Keratinocyte (primary cell): ENCODE measurements at regions not wholly inside any gene's neighbourhood (a gene's known extent, or its start where the extent isn't known, plus 50 kb on each side); places are given as distances from the start of the nearest gene placed in this dataset.

ENCODE experiments used
- CTCF ChIP-seq, 3 experiments: IDR thresholded peaks in 1 of 3; conservative IDR thresholded peaks in 1 of 3; optimal IDR thresholded peaks in 1 of 3; 2 replicates in 2 of 3; 3 replicates in 1 of 3; pipeline versions ENCODE3 to v1.5.1; 2011; ENCODE audit warnings: low read length in 3 of 3, mild to moderate bottlenecking in 3 of 3, moderate library complexity in 2 of 3, control low read depth in 1 of 3, inconsistent platforms in 1 of 3; ENCODE audit not compliant: insufficient read depth in 2 of 3; ENCODE audit errors: extremely low read depth in 1 of 3
- EZH2 ChIP-seq: IDR thresholded peaks from one replicate; pipeline ENCODE4 v1.6.1; 2012; ENCODE audit warnings: inconsistent platforms, mild to moderate bottlenecking, low read length, moderate library complexity

GRCh38 chr4:106588891-106589290 lies 220.3 kb upstream of the GIMD1 start:
- no peak for TF ChIP-seq CTCF (optimal IDR thresholded peaks at IDR 0.05 in 1 of 3, IDR thresholded peaks at IDR 0.05 in 1 of 3, conservative IDR thresholded peaks at IDR 0.05 in 1 of 3; ENCODE audit: extremely low read depth in 1 of 3, insufficient read depth in 2 of 3, low read length in 3 of 3)
- no peak for TF ChIP-seq EZH2
